GM18868 (cell line): ENCODE measurements at regions not wholly inside any gene's neighbourhood (a gene's known extent, or its start where the extent isn't known, plus 50 kb on each side); places are given as distances from the start of the nearest gene placed in this dataset.
"Not testable (repeated sequence)": the region's sequence is repeated elsewhere in the genome, so short reads cannot be mapped to it uniquely, and the experiment has no call there.

ENCODE experiments used
- ATAC-seq: cut with Tn5 transposase; IDR thresholded peaks from one replicate; pipeline ENCODE4 v1.9.1; 2021; ENCODE audit warnings: mild to moderate bottlenecking, moderate library complexity; ENCODE audit not compliant: unreplicated experiment

GRCh38 chr2:115904516-115904915 is 1462.1 kb downstream of the DPP10 start:
- ATAC-seq: no peak

- no peak for ATAC-seq
Observed at GRCh38 chr2:115908731-115909130, 1466.3 kb downstream of the DPP10 start.

- no peak for ATAC-seq
Observed at GRCh38 chr2:115910270-115910669, 1467.8 kb downstream of the DPP10 start.

- no peak for ATAC-seq
Observed at GRCh38 chr2:115913921-115914320, 1471.5 kb downstream of the DPP10 start.

- no peak for ATAC-seq
Observed at GRCh38 chr2:115921541-115921940, 1479.1 kb downstream of the DPP10 start.

GRCh38 chr2:115939902-115940301 is 1497.5 kb downstream of the DPP10 start:
- no peak for ATAC-seq

GRCh38 chr2:115942800-115943199 is 1500.4 kb downstream of the DPP10 start:
- no peak for ATAC-seq

- ATAC-seq: no peak
Observed at GRCh38 chr2:115946341-115946740, 1503.9 kb downstream of the DPP10 start.

- ATAC-seq: no peak
Observed at GRCh38 chr2:115946891-115947290, 1504.5 kb downstream of the DPP10 start.

- no peak for ATAC-seq
Observed at GRCh38 chr2:115976916-115977315, 1534.5 kb downstream of the DPP10 start.

- no peak for ATAC-seq
Observed at GRCh38 chr2:115999039-115999438, 1556.6 kb downstream of the DPP10 start.

- no peak for ATAC-seq
Observed at GRCh38 chr2:116023026-116023425, 1580.6 kb downstream of the DPP10 start.

GRCh38 chr2:116038758-116039157 is 1596.3 kb downstream of the DPP10 start:
- ATAC-seq: not testable (repeated sequence)

GRCh38 chr2:116042530-116042929 is 1600.1 kb downstream of the DPP10 start:
- no peak for ATAC-seq

- no peak for ATAC-seq
Observed at GRCh38 chr2:116057538-116057937, 1615.1 kb downstream of the DPP10 start.

GRCh38 chr2:116061023-116061422 is 1618.6 kb downstream of the DPP10 start:
- no peak for ATAC-seq

GRCh38 chr2:116073731-116074130 is 1631.3 kb downstream of the DPP10 start:
- ATAC-seq: no peak

- ATAC-seq: no peak
Observed at GRCh38 chr2:116074161-116074560, 1631.7 kb downstream of the DPP10 start.

GRCh38 chr2:116088236-116088635 is 1645.8 kb downstream of the DPP10 start:
- no peak for ATAC-seq

GRCh38 chr2:116094196-116094595 is 1651.8 kb downstream of the DPP10 start:
- no peak for ATAC-seq

- no peak for ATAC-seq
Observed at GRCh38 chr2:116095636-116096035, 1653.2 kb downstream of the DPP10 start.

- no peak for ATAC-seq
Observed at GRCh38 chr2:116098049-116098448, 1655.6 kb downstream of the DPP10 start.

GRCh38 chr2:116109471-116109870 is 1667.0 kb downstream of the DPP10 start:
- no peak for ATAC-seq

- no peak for ATAC-seq
Observed at GRCh38 chr2:116117845-116118244, 1675.4 kb downstream of the DPP10 start.
